ENCODE measurements at regions not wholly inside any gene's neighbourhood (a gene's known extent, or its start where the extent isn't known, plus 50 kb on each side); places are given as distances from the start of the nearest gene placed in this dataset.

GRCh38 chr16:86383488-86384262 is 126.7 kb upstream of the FOXF1 start:
- CTCF ChIA-PET: no interaction called here
- no peak for TF ChIP-seq MAX (IDR thresholded peaks at IDR 0.05)
- TF ChIP-seq JUND (IDR thresholded peaks at IDR 0.05): no peak
- TF ChIP-seq POLR2AphosphoS5 (IDR thresholded peaks at IDR 0.05; ENCODE audit: low read depth, low read length): no peak
- TF ChIP-seq CTCF (IDR thresholded peaks at IDR 0.05 in 2 of 3, conservative IDR thresholded peaks at IDR 0.05 in 1 of 3; ENCODE audit: borderline replicate concordance in 1 of 3, insufficient read depth in 1 of 3, low read depth in 2 of 3, low read length in 2 of 3): no peak
- TF ChIP-seq POLR2A (IDR thresholded peaks at IDR 0.05; ENCODE audit: borderline replicate concordance, extremely low read depth, insufficient read depth, insufficient read length): no peak
- TF ChIP-seq SRF (IDR thresholded peaks at IDR 0.05; ENCODE audit: low read depth): no peak
- no peak for TF ChIP-seq SIN3A (IDR thresholded peaks at IDR 0.05; ENCODE audit: low read depth)
- H3K27ac ChIP-seq (ENCODE audit: low read depth, low read length): no peak overlapping the region
- BruUV-seq (replicated peaks): no TSS peak
- peak overlapping the region; percentile 1; the same call in 1 of the 2 replicates for H3K4me2 ChIP-seq (ENCODE audit: low read length)
- peak overlapping the region; percentile 48 for H2AFZ ChIP-seq (ENCODE audit: low read depth, low read length, poor library complexity, severe bottlenecking)
- H4K20me1 ChIP-seq (ENCODE audit: insufficient read depth): no peaks in the 10 kb centered on the region
- RAD21 ChIA-PET (ENCODE audit: low non-redundant PET in 1 of 2, low total read pairs in 2 of 2, uncharacterized antibody in 2 of 2, unreplicated experiment in 2 of 2): interaction anchor here in 1 of 2 experiments (0.7 kb wide), 1 partner anchor 988 kb away, joined by 3 read pairs; no protein-coding TSS in a partner anchor
- no peak for DNase-seq (ENCODE audit: low read depth, low spot score)
- no peaks in the 10 kb centered on the region for H3K79me2 ChIP-seq (ENCODE audit: insufficient read depth, low read length)
- H3K27me3 ChIP-seq (ENCODE audit: insufficient read depth, low read length): no peaks in the 10 kb centered on the region
- peak; percentile 52 for ATAC-seq
- POLR2A ChIA-PET: interaction anchor here (0.5 kb wide), 1 partner anchor 26 kb away, joined by 4 read pairs; no protein-coding TSS in a partner anchor
- H3K36me3 ChIP-seq (ENCODE audit: control insufficient read depth in 1 of 2, insufficient read depth in 2 of 2, low read length in 2 of 2): no peaks in the 10 kb centered on the region
- H3K4me3 ChIP-seq (replicated peaks in 1 of 2; ENCODE audit: low read depth in 1 of 2, low read length in 2 of 2): no peak overlapping the region
- intact Hi-C loops (cut with micrococcal nuclease): no loop called here
- H3K9me2 ChIP-seq (ENCODE audit: insufficient read depth): no peaks in the 10 kb centered on the region
- H3K9me3 ChIP-seq (ENCODE audit: control insufficient read depth in 1 of 2, insufficient read depth in 1 of 2, low read depth in 1 of 2, low read length in 2 of 2): no peaks in the 10 kb centered on the region
- H3K9ac ChIP-seq (ENCODE audit: low read length): no peak overlapping the region
- H3K4me1 ChIP-seq (ENCODE audit: control insufficient read depth in 1 of 2, insufficient read depth in 2 of 2, low read length in 2 of 2): peaks cover 12 to 37% of the 10 kb centered on the region in 2 experiments
